ENCODE measurements at regions not wholly inside any gene's neighbourhood (a gene's known extent, or its start where the extent isn't known, plus 50 kb on each side); places are given as distances from the start of the nearest gene placed in this dataset.

GRCh38 chr13:55705526-55705925 lies 1435.2 kb upstream of the PRR20A start:
- no peak overlapping the region for H3K14ac ChIP-seq (ENCODE audit: insufficient read length)
- H2BK20ac ChIP-seq (ENCODE audit: low read length), result no peak overlapping the region
- WGBS, 2 experiments (ENCODE audit: extremely low coverage in 1 of 2, insufficient coverage in 1 of 2, insufficient read length in 1 of 2, insufficient replicate concordance in 2 of 2, low coverage in 1 of 2, low lambda C conversion rate in 2 of 2, missing lambda C conversion rate in 1 of 2), result 76% methylated on average over 1 of the region's 1 CpG; no CpG with 5 or more reads in 1 of the 2 experiments
- no peak overlapping the region for H3K4ac ChIP-seq (replicated peaks; ENCODE audit: insufficient read length, low read depth, low read length)
- CTCF ChIA-PET (ENCODE audit: partially characterized antibody), result no interaction called here
- no peak overlapping the region for H3K9ac ChIP-seq (replicated peaks in 1 of 4; ENCODE audit: extremely low read depth in 1 of 4, low read depth in 3 of 4, low read length in 3 of 4)
- no peak overlapping the region for H3K56ac ChIP-seq (replicated peaks; ENCODE audit: insufficient read length, low read depth, low read length)
- no peak overlapping the region for H2AK5ac ChIP-seq (ENCODE audit: low read depth, low read length)
- no peak overlapping the region for H3K4me2 ChIP-seq (ENCODE audit: insufficient read depth in 1 of 2, low read depth in 2 of 2, low read length in 2 of 2)
- DNase-seq (ENCODE audit: low read depth in 1 of 2, low spot score in 2 of 2) (no peak), FAIRE-seq (no peak)
- no peak overlapping the region for H2BK12ac ChIP-seq (ENCODE audit: low read depth, low read length)
- no peaks in the 10 kb centered on the region for H4K20me1 ChIP-seq (replicated peaks in 1 of 2; ENCODE audit: control insufficient read depth in 1 of 2, insufficient read depth in 2 of 2, low read length in 2 of 2)
- H3K36me3 ChIP-seq (ENCODE audit: control insufficient read depth in 2 of 4, insufficient read depth in 4 of 4, low read length in 3 of 4), result no peaks in the 10 kb centered on the region
- H3K79me2 ChIP-seq (ENCODE audit: control insufficient read depth in 1 of 2, insufficient read depth in 2 of 2, low read length in 2 of 2), result no peaks in the 10 kb centered on the region
- H4K91ac ChIP-seq (replicated peaks; ENCODE audit: insufficient read length, low read length), result no peak overlapping the region
- POLR2A ChIA-PET (ENCODE audit: partially characterized antibody), result no interaction called here
- no peak overlapping the region for H3K18ac ChIP-seq (ENCODE audit: extremely low read depth, low read length)
- H3K9me3 ChIP-seq (ENCODE audit: insufficient read depth in 2 of 2, low read depth in 1 of 2, low read length in 1 of 2), result no peaks in the 10 kb centered on the region
- no peak overlapping the region for H2BK5ac ChIP-seq (ENCODE audit: low read depth, low read length)
- H3K4me3 ChIP-seq (ENCODE audit: extremely low read depth in 1 of 4, insufficient read depth in 2 of 4, low read depth in 3 of 4, low read length in 4 of 4), result no peak overlapping the region
- no peaks in the 10 kb centered on the region for H3K23me2 ChIP-seq (ENCODE audit: low read depth, low read length)
- no peak overlapping the region for H2AFZ ChIP-seq (ENCODE audit: low read length)
- no peak overlapping the region for H3K23ac ChIP-seq (ENCODE audit: insufficient read length)
- H3K27ac ChIP-seq (ENCODE audit: low read depth, low read length), result no peak overlapping the region
- H3K4me1 ChIP-seq (replicated peaks in 1 of 4; ENCODE audit: control insufficient read depth in 3 of 4, insufficient read depth in 4 of 4, low read length in 3 of 4), result peaks cover 0 to 6% (median 2%) of the 10 kb centered on the region in 4 experiments; a peak in 2 of 7 replicates
- H4K8ac ChIP-seq (ENCODE audit: extremely low read depth, insufficient read depth, low read length), result no peak overlapping the region
- no peak overlapping the region for H4K5ac ChIP-seq (ENCODE audit: insufficient read length, low read depth, low read length)
- H2BK15ac ChIP-seq (ENCODE audit: low read length), result no peak overlapping the region
- H3K27me3 ChIP-seq (replicated peaks in 1 of 4; ENCODE audit: control insufficient read depth in 3 of 4, extremely low read depth in 1 of 4, insufficient read depth in 3 of 4, low read length in 3 of 4), result no peaks in the 10 kb centered on the region
- no peaks in the 10 kb centered on the region for H3K79me1 ChIP-seq (ENCODE audit: low read depth, low read length)
- no peak overlapping the region for H2BK120ac ChIP-seq (replicated peaks; ENCODE audit: low read depth, low read length)
- no peak for TF ChIP-seq ZNF274 (IDR thresholded peaks at IDR 0.05; ENCODE audit: borderline replicate concordance, extremely low read depth, low read length)
- no peak for TF ChIP-seq KDM1A (IDR thresholded peaks at IDR 0.05; ENCODE audit: borderline replicate concordance, low read length)
- TF ChIP-seq EGR1 (IDR thresholded peaks at IDR 0.05; ENCODE audit: borderline replicate concordance, low read depth, low read length), result no peak
- no peak for TF ChIP-seq RBBP5 (IDR thresholded peaks at IDR 0.05; ENCODE audit: borderline replicate concordance, low read depth, low read length)

Measured in H1 (cell line).